NCI-H345 (cell line): ENCODE measurements at regions not wholly inside any gene's neighbourhood (a gene's known extent, or its start where the extent isn't known, plus 50 kb on each side); places are given as distances from the start of the nearest gene placed in this dataset.
"Not testable (repeated sequence)": the region's sequence is repeated elsewhere in the genome, so short reads cannot be mapped to it uniquely, and the experiment has no call there.

Source experiments
- DNase-seq: peaks from one replicate; lab custom pipeline; 2025; lab: John Stamatoyannopoulos, UW

DNA sequence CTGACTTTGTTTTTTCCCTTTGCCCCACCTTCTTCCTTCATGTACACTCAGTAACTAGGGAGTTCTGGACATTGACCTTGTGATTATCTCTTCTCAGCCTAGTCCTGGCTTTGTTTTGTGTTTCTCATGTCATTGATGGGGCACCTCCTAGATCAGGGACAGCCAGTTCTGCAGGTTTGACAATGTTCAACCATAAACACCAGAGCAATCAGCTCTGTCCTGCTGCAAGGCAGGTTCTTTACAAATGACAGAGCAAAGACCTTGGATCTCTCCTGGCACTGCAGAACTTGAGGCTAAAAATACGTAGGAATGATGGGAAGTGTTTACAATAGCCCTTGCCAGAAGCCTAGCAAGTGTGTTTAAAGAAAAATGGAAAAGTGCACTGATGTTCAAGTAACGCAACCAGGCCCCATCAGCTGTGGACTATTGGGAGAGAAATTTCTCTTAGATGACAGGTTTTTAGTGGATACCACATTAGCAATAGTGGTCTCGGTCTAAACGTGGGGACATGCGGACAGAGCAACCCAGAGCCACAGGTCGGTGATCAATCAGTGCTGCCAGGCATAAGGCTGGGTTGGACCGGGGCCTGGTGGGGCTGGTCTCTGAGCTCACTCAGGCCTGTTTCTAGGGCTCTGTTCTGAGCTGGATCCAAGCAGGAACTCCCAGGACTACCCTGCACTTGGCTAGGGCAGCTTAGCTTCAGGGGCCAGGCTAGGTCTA lies 76.8 kb downstream of the SOWAHC start:
- no peak for DNase-seq

DNA sequence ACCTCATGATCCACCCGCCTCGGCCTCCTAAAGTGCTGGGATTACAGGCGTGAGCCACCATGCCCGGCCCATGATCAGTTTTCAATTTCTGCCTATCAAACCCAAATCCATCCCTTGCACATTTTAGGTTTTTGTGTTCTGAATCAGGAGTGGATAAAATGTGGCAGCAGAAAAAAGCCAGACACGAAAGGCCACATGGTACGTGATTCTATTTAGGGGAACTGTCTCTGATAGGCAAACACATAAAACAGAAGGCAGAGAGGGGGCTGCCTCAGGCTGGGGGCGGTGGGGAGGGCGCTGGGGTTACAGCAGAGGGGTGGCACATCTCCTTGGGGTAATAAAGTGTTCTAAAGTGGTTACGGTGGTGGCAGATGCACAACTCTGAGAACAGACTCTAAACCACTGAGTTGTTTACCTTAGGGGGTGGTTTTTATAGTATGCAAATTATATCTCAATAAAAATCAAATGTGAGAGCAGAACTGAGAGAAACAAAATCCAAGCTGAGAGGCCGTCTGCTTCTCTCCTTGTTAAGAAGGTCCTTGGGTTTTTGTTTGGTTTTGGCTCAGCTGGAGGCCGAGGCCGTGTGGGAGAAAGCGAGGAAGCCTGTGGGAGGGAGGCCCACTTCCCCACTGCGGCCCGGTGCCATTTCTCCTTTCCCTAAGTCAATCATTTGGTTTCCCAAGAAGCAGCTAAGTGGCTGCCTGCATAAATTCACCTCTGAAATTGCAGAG lies 78.0 kb downstream of the SOWAHC start:
- no peak for DNase-seq

DNA sequence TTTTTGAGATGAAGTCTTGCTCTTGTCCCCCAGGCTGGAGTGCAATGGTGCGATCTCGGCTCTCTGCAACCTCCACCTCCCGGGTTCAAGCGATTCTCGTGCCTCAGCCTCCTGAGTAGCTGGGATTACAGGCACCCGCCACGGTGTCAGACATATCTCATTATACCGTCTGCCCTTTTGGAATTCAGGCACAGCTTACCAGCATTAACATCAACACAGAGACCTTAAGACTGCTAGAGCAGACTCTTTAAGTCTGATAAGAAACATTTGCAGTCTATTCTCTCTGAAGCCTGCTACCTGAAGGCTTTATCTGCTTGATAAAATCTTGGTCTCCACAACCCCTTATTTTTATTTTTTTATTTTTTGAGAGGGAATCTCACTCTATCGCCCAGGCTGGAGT lies 78.7 kb downstream of the SOWAHC start:
- DNase-seq, result not testable (repeated sequence)

DNA sequence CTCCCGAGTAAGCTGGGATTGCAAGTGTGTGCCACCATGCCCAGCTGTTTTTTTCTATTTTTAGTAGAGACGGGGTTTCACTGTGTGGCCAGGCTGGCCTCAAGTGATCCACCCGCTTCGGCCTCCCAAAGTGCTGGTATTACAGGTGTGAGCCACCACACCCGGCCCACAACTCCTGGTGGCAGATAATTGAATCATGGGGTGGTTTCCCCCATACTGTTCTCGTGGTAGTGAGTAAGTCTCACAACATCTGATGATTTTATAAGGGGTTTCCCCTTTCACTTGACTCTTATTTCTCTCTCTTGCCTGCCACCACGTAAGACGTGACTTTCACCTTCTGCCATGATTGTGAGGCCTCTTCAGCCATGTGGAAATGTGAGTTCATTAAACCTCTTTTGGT lies 79.1 kb downstream of the SOWAHC start:
- not testable (repeated sequence) for DNase-seq

DNA sequence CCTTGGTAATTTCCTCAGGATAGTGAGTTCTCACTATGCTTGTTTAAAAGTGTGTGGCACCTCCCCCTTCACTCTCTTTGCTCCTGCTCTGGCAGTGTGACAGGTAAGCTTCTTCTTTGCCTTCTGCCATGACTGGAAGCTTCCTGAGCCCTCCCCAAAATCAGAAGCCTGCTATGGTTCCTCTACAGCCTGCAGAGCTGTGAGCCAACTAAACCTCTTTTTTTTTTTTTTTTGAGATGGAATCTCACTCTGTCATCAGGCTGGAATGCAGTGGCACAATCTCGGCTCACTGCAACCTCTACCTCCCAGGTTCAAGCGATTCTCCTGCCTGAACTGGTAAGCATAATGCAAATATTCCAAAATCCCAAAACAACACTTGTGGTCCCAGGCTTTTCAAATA lies 80.0 kb downstream of the SOWAHC start:
- DNase-seq, result no peak

DNA sequence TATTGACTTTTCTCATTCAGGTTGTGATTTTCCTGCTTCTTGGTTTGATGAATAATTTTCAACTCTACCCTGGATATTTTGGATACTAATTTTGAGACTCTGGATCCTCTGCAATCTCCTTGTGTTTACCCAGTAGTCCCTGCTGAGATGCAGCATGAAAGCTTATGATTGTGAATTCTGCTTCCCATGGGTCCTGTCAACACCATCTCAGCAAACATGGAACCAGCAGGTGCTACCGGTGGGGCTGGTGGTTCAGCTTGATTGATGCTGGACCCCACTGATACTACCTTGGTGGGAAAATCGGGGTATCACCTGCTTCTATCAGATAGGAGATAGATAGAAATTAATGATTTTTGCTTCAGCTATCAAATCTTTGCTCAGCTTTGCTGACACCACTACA lies 81.1 kb downstream of the SOWAHC start:
- no peak for DNase-seq

DNA sequence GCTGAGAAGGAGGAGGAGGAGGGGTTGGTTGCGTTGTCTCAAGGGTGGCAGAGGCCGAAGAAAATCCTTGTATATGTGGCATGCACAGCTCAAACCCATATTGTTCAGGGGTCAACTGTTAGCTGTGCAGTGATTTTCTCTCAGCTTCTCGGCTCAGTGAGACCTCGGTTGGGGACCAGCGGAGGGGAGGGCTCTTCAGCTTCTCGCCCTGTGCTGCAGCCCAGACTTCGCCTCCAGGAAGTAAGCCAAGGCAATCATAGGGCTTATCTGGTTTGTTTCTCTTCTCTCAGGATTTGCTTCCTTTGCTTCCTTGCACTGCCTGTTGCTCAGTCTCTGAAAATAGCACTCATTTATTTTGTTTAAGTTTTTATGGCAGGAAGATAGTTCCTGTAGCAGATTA lies 85.5 kb downstream of the SOWAHC start:
- DNase-seq, result no peak

DNA sequence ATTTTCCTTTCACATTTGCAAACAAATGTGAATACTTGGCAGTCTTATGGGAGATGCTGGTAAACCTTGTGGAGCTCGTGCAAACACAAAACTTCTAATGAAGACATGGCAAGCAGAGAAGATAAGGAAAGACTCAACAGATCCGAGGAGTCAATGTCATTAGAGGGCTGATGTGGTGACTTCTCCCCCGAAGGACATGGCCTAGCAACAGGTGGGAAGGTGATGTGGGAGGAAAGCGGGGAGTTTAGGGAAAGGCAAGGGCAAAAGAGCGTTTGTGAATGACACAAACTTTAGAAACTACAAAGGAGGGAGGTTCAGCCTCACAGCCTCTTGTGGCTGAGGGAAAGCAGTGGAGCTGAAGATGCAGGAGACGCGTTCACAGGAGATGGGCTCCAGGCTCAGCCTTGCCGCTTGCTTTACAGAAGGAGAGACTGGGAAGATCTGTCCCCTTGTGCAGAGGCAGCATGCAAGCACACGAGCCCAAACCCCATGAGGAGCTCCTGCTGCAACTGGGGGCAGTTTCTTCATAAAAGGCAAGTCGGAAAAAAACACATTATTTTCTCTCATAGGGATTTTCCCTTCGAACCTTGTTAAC lies 86.6 kb downstream of the SOWAHC start:
- no peak for DNase-seq

DNA sequence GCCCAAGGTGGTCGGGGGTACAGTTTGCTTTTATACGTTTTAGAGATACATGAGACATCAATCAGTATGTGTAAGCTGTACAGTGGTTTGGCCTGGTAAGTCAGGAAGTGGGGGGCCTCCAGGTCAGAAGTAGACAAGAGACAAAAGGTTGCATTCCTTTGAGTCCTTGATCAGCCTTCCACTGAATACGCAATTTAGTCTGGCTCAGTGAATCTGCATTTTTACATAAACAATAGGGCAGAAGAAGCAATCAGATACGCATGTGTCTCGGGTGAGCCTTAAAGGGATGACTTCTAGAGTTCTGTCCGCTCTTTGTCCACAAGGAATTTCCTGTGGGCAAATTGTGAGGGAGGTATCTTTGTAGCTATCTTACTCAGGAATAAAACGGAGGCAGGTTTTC lies 87.2 kb downstream of the SOWAHC start:
- no peak for DNase-seq

DNA sequence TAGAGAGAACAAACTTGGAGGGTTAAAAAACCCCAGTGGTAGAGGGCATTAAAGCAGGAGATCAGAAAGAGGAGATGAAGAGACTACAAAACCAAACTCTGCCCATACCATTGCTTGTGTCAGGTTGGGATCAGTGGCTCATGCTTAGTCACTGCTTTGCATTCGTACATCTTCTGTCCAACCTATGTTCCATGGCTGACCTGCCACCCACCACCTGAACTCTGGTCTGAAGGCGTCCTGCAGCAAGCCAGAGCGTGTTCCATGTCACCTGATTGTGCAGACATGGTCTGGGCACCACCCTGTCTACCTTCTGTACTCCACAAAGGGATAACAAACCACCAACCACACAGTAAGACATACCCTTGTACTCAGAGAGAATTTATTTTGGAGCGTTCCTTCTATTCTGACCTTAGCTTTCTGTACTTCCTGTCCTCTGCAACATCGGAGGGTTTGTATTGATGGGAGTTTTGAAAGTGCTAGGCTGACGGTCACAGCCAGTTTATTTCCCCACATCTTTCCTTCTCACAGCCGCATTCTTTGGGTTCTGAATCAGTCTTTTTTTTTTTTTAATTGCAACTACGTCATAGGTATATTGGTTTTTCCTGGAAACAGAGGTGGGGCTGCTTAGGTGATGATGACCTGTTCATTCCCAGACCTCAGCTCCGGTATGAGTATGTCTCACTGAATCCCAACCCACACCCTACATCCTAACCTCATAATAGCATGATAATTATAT lies 88.3 kb downstream of the SOWAHC start:
- DNase-seq, result no peak

DNA sequence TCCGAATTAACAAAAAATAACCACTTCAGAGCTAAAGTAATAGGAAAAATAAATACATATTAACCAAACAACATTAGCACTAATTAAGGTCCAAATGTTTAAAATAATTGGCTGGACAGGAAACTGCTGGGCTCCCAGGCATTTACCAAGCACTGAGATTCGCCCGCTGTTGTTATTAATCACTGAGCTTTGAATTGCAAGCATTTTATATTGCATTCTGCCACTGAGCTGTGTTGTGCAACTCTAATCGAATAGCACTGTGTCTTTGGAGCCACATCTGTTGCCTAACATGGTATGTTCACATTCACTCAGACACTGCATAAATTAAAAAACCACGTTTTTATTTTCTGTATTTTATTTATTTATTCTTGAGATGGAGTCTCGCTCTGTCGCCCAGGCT lies 88.9 kb downstream of the SOWAHC start:
- DNase-seq, result no peak

DNA sequence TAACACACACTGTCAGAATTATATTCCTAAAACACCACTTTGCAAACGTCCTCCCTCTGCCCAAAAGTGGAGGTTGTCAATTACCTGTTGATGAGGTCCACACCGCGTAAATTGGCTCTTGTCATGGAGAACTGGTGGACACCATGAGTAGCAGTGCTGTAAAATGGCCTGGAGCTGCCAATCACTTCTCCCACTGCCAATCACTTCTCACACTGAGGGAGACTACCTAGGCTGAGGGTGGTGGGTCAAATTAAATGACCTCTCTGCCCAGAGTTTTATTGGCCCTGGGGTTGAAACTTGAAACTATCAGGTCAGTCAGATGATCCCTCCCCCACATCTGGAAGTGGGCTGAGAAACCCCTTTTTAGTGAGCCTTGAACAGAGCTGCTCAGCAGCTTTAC lies 89.6 kb downstream of the SOWAHC start:
- no peak for DNase-seq

DNA sequence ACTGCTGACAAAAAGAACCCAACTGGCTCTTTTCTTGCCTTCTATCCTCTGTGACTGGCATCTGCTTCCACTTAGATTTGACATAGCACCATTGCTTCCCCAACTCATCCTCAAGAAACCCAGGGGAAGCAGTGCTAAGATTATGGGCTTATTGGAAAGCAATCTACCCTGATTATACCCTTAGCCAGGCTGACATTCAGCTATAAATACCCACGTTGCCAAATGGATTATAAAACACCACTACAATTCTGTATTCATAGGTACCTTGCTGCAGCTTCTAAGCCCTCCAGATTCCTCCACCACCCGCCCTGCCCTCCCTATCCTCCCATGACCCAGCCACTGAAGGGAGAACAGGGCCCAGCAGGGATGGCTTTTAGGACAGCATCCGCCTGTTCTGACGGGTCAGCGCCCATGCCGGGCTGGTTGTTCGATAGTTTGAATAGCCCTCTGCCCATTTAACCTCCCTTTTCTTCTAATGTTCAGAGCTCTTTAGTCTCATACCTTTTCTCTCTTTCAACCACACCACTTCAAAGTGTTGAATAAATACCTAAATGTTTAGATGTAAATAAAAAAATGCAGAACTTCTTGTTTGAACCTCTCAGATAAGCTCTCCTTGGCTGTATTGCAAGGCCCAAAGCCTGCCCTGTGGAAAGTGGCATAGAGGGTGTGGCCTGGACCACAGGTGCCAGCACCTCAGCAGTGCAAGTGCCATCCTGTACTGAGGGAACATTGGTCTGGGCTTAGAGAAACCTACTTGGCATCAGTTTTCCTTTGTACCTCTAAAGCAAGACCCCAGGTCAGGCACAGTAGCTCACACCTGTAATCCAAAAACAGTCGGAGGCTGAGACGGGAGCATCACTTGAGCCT lies 86.6 kb upstream of the RGPD5 start:
- no peak for DNase-seq

DNA sequence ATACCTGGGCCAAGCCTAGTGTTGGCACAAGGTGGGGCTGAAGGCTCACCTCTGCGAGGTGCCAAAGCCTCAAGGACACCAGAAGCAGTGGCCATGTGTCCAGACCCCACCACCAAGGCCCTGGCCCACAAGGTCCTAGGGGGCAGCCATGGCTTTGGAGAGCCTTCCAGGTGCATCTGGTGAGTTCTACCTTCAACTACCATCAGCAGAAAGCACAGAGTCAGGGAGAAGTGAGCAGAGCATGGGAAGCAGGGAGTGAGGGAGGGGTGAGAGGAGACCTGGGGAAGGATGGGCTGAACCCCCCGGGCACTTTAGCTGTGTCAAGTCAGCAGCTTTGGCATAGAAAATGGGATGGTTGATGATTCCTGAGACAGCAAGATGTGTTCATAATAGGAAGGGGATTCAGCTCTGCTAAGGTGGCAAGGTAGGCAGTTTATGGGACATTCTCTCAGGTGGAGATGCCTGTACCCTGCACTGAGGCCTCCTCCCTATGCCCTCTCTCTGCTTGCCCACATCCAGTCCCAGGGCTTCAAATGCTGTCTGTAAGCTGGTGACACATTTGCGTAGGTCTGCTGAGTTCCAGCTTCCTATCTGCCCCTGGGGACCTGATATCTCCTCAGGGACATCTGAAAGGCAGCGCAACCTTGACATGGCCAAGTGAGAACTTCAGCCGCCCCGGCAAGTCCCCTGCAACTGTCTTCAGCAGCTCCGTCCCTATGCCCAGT lies 83.4 kb upstream of the RGPD5 start:
- DNase-seq, result no peak

DNA sequence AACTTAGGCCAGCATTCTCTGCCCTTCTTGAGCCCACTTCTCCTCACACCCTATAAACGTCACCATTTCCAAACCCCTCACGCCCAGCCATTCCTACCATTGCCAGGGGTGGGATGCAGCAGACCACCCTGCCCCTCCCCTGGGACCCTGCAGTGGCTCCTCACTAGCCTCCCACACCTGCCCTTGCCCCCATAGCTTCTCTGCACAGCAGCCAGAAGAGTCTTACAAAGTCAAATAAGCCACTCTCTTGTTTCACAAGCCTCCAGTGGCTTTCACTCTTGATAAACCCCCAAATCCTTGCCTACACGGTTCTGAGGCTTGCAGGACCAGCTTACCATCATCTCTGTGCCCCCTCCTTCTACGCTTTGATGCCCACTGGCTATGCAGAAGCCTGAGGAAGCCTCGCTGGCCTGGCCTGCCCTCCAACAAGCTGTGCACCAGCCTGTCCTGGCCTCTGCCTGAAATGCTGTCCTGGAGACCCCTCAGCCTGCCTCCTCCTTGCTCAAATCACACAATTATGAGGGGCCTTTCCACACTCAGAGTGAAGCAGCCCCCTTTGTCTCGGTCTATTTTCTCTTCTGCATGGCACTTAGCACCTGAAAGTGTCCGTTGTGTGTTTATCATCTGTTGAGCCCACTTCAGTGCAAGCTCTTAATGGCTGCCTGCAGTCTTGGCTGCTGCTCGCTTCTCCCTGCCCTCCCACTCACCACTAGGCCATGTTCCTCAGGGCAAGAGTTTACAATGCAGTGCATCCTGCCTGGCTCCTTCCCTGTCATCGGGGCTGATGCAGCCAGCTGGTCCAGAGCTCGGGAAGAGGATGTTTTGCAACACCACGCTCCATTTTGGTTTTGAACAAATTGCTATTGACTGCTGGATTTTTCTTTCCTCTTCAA lies 82.6 kb upstream of the RGPD5 start:
- DNase-seq, result peak; percentile 14

DNA sequence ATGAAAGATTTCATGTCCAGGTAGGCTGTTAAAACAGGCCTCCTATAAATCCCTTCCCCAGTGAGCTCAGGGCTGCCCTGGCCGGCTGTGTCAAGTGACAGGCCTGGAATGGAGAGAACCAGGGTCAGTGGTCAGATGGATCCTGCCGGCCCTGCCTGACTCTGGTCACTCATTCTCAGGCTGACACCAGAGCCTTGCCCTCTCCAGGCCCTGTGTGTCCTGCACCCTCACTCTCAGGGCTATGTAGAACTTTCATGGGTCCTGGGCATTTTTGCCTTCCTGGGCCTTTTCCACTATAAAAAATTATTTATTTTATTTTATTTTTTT lies 82.0 kb upstream of the RGPD5 start:
- DNase-seq, result no peak

DNA sequence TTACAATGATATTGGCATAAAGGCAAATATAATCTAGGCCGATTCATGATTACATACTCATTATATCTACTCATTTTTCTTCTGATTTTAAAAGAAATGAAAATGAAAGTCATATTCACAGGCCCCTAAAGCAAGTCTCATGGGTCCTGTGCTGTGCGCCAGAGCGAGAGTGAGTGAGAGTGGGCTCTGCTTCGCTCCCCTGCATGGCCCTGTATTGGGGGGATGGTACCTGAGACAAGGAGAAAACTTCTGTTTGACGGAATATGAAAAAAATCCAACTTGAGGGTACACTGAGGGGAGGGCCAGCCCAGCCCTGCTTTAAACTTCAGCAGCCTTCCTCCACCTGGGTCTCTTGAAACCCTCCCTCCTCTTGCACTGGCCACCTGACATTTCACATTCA lies 81.4 kb upstream of the RGPD5 start:
- DNase-seq, result no peak

DNA sequence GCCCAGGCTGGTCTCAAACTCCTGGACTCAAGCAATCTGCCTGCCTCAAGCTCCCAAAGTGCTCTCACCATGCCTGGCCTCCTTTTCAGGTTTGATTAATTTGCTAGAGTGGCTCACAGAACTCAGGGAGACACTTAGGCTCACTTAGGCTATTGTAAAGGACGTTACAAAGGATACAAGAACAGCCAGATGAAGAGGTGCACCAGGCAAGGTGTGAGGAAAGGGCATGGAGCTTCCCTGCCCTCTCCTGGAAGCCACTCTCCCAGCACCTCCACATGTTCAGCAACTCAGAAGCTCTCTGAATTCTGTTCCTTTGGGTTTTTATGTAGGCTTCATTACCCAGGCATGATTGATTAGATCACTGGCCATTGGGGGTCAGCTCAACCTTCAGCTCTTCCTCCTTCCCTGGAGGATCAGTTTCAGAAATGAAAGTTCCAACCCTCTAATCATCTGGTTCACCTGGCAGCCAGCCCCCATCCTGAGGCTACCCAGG lies 78.7 kb upstream of the RGPD5 start:
- DNase-seq, result peak; percentile 27

DNA sequence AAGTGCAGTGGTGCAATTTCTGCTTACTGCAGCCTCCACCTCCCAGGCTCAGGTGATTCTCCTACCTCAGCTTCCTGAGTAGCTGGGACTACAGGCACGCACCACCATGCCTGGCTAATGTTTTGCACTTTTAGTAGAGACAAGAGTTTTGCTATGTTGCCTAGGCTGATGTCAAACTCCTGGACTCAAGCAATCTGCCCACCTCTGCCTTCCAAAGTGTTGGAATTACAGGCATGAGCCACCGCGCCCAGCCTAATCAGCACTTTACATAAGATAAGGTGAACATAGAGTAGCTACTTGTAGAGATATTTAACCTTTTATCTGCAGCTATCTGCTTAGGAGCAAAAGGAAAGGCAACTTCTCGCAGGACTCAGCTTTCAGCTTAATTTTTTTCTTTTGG lies 77.5 kb upstream of the RGPD5 start:
- not testable (repeated sequence) for DNase-seq

DNA sequence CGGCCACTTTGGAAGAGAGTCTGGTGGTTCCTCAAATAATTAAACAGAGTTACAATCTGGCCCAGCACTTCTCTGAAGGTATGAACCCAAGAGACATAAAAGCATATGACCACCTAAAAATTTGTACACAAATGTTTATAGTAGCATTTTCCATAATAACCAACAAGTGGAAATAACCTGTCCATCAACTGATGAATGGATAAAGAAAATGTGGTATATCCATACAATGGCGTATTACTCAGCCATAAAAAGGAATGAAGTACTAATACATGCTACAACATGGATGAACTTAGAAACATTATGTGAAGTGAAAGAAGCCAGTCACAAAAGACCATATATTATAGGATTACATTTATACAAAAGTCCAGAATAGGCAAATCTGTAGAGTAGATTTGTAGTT lies 76.0 kb upstream of the RGPD5 start:
- no peak for DNase-seq
